ENCODE measurements at regions not wholly inside any gene's neighbourhood (a gene's known extent, or its start where the extent isn't known, plus 50 kb on each side); places are given as distances from the start of the nearest gene placed in this dataset.
"Not testable (repeated sequence)": the region's sequence is repeated elsewhere in the genome, so short reads cannot be mapped to it uniquely, and the experiment has no call there.

- no peak for DNase-seq
Measured at GRCh38 chr2:234181121-234181520, 130.6 kb downstream of the SPP2 start.

- no peak for DNase-seq
Measured at GRCh38 chr2:234179031-234179363, 128.5 kb downstream of the SPP2 start.

GRCh38 chr2:234178330-234179030, 128.0 kb downstream of the SPP2 start:
- DNase-seq: no peak

- DNase-seq: no peak
Measured at GRCh38 chr2:234175649-234176048, 125.1 kb downstream of the SPP2 start.

DNA sequence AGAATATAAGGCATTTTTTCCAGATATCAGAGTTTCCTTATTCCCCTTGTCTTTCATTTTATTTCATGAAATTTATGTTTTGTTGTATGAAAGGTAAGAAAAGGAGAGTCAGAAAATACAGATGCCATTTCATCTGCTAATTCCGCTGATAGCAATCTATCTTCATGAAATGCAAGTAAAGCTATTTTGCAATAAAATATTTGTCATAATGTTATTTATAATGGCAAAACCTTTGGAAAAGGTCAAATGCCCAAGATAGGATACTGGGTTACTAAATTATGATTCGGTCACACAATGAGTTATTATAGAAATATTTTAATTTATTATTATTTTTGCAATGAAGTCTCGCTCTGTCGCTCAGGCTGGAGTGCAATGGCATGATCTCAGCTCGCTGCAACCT, 124.2 kb downstream of the SPP2 start:
- no peak for DNase-seq

DNA sequence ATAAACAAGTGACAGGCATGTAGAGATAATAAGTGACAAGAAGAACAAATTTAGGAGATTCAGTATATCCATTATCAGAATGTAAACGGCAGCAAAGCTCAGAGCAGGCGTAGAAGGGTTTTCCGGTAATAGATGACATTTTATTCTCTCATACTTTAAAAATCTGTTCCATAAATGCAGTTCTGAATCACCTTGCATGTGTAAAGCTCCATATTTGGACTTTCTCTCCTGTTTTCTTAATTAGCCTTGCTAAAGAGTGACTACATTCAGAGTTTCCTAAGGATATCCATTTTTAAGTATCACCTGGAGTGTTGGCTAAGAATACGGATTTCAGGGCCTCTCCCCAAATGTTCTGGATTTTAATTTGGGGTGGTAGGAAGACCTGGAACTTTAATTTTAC, 122.0 kb downstream of the SPP2 start:
- DNase-seq: no peak

DNA sequence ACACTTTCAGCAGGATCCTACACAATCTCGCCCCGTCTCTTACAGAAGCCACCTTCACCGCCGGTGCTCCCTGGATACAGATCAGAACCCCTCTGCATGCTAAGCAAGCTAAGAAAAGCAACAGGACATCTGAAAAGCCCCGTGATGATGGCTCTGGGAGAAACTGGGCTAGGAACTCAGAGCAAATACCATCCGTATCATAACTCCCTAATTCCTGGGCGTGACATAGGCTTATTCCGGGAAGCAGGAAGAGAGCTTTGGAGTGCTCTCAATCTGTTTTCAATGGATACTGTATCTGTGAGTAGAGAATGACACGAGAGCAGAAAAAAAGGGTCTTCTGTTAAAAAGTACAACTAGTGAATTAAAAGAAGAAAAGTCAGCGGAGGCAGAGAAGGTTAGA, 121.6 kb downstream of the SPP2 start:
- DNase-seq: no peak

- no peak for DNase-seq
Measured at GRCh38 chr2:234171666-234172065, 121.2 kb downstream of the SPP2 start.

DNA sequence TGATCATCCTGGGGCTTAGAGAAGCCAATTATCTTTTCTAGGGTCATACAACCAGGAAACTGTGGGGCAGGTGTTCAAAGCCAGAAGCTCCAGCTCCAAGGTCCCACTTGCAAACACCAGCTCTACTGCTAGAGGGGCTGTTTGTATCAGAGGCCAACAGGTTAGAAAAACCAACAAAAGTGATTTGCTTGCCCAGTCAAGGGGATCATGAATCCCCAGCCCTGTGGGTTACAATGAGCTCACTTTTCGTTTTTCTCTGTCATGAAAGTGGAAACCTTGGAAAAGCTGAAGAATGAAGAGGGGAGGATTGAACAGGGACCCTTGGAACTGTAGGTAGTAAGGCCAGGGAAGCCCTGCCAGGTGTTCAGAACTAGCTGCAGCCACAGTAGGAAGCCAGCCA, 119.2 kb downstream of the SPP2 start:
- DNase-seq: no peak

DNA sequence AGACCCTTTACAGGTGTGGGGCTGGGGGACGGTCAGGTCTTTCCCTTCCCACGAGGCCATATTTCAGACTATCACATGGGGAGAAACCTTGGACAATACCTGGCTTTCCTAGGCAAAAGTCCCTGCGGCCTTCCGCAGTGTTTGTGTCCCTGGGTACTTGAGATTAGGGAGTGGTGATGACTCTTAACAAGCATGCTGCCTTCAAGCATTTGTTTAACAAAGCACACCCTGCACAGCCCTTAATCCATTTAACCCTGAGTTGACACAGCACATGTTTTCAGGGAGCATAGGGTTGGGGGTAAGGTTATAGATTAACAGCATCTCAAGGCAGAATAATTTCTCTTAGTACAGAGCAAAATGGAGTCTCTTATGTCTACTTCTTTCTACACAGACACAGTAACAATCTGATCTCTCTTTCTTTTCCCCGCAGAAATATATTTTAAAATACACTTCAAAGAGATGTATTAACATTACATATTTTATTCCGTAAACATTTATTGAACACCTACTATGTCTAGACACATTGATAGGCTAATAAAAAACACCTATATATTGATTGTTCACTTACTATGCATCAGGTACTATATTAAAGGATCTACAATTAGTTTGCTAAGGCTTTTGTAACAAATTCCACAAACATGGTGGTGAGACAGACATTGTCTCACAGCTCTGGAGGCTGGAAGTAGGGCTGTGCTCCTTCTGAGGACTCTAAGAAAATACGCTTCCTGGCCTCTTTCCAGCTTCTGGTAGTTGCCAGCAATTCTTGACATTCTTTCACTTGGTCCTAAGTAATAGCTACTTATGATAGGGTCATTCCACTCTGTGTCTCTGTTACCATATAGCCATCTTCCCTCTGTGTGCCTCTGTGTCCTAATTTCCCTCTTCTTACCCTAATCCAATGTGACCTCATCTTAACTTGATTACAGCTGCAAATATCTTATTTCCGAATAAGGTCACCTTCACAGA, 118.4 kb downstream of the SPP2 start:
- DNase-seq: not testable (repeated sequence)

DNA sequence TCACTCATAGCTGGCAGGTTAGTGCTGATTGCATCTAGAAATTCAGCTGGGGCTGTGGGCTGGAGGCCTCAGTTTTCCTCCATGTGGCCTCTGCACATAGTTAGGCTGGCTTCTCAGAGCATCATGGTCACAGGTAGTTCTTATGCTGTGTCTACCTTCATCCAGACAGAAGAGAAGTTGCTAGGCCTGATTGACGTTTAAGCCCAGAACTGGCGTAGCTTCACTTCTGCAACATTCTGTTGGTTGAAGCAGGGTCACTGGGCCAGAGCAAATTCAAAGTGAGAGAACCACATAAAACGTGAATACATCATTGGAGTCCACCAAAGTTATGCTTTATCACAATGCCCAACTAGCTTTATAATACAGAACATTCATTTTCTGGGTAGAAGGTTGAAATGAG, 116.0 kb downstream of the SPP2 start:
- no peak for DNase-seq

DNA sequence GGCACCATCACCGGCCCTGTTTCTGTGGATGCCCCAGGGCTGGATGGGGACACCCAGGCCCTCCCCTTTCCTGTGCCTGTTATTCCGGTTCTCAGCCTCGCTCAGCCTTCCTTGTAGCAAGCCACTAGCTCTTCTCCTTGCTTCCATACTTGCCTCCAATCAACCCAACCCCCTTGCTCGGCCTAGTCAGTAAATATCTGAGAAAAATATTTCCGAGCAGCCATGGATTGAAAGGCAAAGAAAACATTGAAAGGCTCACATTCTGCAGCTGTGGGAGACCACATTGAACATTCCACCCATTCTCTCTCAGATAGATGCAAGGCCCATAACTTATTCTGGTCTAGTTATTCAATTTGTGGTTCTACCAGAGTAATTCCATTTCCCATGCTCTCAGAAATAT, 114.9 kb downstream of the SPP2 start:
- no peak for DNase-seq

DNA sequence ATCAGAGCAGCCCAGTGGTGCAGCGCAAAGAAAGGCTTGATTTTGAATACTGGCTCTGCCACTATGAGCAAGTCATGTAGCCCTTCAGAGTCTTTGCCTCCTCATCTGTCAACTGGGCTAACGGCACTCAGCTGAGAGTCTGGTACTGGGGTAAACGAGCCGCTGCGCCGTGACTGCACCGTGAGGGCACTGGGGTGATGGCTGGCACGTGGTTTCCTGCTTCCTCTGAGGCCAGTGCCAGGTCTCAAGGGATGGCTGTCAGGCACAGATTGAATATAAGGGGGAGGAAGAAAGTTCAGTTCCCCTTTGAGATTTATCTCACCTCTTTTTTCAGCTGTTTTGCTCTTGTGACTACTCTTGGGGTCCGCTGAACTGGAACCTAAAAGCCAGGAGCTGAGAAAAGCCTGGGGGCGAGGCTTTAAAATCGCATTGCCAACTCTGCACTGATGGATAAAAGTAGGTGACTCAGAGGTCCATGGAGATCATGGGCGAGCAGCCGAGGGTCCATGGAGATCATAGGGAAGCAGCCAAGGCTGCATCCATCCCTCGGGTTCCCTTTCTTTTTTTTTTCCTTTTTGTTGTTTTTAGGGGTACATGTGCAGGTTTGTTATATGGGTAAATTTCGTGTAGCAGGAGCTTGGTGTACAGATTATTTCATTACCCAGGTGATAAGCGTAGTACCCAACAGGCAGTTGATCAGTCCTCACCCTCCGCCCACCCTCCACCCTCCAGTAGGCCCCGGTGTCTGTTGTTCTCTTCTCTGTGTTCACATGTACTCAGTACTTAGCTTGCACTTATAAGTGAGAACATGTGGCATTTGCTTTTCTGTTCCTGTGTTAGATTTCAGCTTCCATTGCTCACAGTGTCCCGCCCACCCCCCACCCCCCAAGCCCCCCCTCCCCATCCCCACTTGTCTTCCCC, 114.3 kb downstream of the SPP2 start:
- peak; percentile 18 for DNase-seq

DNA sequence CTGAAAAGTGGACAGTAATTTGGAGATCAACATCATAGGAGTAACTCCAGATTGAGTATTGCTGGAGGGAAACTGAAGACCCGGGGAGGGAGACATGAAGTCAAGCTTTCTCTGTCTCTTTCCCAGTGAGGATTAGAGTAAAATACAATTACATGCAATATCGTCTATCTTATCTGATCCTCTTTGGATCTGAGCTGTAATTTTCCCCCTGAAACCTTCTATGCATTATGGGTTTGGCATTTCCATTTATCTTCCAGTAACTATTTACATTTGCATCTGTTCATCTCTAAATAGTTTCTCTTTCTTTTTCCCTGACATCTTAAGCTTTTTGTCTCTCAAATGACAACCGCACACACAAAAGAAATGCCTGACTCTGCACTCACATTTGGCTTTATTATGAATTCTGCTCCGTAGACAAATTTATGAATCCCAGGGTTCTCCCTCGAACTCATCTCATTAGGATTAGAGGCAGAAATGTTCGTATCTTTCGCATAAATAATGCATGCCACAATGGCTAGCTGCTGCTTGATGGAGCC, 113.1 kb downstream of the SPP2 start:
- DNase-seq: no peak

DNA sequence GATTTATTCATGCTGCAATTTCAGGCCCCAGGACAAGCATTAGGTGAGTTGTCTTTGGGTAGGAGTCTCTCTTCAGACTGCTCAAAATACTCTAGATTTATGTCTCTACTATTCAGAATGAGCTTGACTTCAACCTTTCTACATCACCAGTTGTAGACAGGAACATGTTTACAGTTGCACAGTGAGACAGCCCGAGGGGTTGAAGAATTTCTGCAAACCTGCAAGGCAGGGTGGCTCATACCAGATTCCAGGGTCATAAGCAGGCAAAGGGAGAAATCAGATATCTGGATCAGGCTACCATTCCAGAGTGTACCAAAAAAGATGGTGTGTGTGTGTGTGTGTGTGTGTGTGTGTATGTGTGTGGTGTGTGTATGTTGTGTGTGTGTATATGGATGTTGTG, 112.4 kb downstream of the SPP2 start:
- DNase-seq: no peak

- no peak for DNase-seq
Measured at GRCh38 chr2:234161932-234162331, 111.4 kb downstream of the SPP2 start.

- DNase-seq: no peak
Measured at GRCh38 chr2:234158812-234159211, 108.3 kb downstream of the SPP2 start.

DNA sequence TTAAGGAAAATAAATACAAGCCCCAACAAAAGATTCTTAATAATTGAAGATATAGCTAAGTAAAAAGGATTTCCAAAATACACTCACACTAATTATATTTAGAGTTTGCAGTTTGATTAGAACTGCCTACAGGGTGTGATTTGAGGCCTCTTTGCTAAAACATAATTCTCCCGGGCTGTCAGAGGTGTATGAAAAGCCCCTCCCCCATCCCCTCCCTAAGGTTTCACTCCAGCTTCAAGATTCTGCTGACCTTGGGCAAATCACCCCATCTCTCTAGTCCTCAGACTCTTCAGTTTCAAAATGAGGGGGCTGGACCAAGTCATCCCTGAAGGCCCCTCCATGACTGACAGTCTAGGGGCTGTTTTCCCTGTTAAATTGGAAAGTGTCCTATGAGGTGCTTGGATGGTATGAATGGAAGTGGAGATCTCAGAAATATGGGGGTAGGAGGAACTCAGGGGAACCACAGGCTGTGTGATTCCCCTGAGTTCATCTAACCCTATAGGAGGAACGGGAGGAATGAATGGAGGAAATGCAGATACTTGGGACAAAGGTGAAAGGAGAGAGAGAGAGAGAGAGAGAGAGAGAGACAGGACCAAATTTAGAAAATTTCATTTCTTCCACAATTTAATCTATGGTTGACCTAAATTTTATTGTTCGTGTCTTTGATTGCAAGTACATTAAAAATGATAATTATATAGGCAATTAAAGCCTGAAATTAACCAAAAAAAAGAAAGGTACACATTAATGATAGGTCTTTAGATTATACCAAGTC, 107.5 kb downstream of the SPP2 start:
- no peak for DNase-seq

DNA sequence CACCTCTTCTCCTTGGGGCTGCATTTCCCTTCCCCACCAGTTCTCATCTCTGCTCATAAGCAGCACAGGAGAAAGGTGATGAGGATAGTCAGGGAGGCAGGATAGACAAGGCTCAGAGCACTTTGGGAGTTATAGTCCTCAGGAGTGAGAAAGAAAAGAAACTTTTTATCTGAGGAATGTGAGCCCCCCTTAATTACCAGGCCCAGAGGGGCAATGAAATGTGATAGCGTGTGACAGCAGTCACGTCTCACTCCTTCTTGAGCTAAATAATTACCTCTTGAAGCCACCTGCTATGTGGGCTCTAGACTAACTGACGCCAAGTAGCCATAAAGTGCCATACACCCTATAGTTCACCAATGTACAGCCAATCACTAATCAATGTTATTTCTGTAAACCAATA, 105.8 kb downstream of the SPP2 start:
- no peak for DNase-seq

DNA sequence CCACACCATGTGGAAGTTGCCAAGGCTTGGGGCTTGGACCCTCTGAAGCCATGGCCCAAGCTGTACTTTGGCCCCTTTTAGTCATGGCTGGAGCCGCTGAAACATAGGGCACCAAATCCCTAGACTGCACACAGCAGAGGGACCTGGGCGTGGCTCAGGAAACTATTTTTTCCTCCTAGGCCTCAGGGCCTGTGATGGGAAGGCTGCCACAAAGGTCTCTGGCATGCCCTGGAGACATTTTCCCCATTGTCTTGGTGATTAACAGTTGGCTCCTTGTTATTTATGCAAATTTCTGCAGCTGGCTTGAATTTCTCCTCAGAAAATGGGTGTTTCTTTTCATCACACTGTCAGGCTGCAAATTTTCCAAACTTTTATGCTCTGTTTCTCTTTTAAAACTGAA, 102.3 kb downstream of the SPP2 start:
- DNase-seq: not testable (repeated sequence)

- DNase-seq: peak; percentile 20
Measured at GRCh38 chr2:234147335-234147861, 96.9 kb downstream of the SPP2 start.

Data from activated CD4-positive, alpha-beta T cell treated with anti-CD3 and anti-CD28 coated beads, Interleukin-2, amount 50 U/mL, for 16 hours (primary cell).